ENCODE measurements at regions not wholly inside any gene's neighbourhood (a gene's known extent, or its start where the extent isn't known, plus 50 kb on each side); places are given as distances from the start of the nearest gene placed in this dataset.

GRCh38 chr10:113426181-113426877 is 126.5 kb upstream of the HABP2 start:
- no peaks in the 10 kb centered on the region for H3K4me1 ChIP-seq (ENCODE audit: control insufficient read depth in 2 of 2, insufficient read depth in 2 of 2, low read length in 2 of 2)
- H3K27ac ChIP-seq (ENCODE audit: low read depth in 1 of 2, low read length in 1 of 2) = no peak overlapping the region
- no peak overlapping the region for H3K4me3 ChIP-seq (ENCODE audit: low read length in 2 of 2)
- WGBS = 96% methylated on average over 8 of the region's 8 CpGs
- DNase-seq (ENCODE audit: low read depth in 6 of 9, low spot score in 9 of 9) = no peak
- no peaks in the 10 kb centered on the region for H3K36me3 ChIP-seq (ENCODE audit: control insufficient read depth in 2 of 2, insufficient read depth in 2 of 2, low read length in 1 of 2)
- no peaks in the 10 kb centered on the region for H3K9me3 ChIP-seq (ENCODE audit: control insufficient read depth in 2 of 2, insufficient read depth in 1 of 2, low read length in 1 of 2)
- H3K27me3 ChIP-seq (ENCODE audit: control insufficient read depth in 2 of 2, insufficient read depth in 1 of 2, low read length in 1 of 2) = no peaks in the 10 kb centered on the region

- WGBS = 95% methylated on average over 4 of the region's 4 CpGs
These were observed 125.6 kb upstream of the HABP2 start for GRCh38 chr10:113427236-113427735.

GRCh38 chr10:113427811-113428558 is 124.9 kb upstream of the HABP2 start:
- Histone ChIP-seq H3K4me3 (ENCODE audit: low read length in 2 of 2) (no peak overlapping the region), H3K27ac (ENCODE audit: low read depth in 1 of 2, low read length in 1 of 2) (no peak overlapping the region), H3K36me3 (ENCODE audit: control insufficient read depth in 2 of 2, insufficient read depth in 2 of 2, low read length in 1 of 2) (no peaks in the 10 kb centered on the region), H3K27me3 (ENCODE audit: control insufficient read depth in 2 of 2, insufficient read depth in 1 of 2, low read length in 1 of 2) (no peaks in the 10 kb centered on the region), H3K4me1 (ENCODE audit: control insufficient read depth in 2 of 2, insufficient read depth in 2 of 2, low read length in 2 of 2) (no peaks in the 10 kb centered on the region), H3K9me3 (ENCODE audit: control insufficient read depth in 2 of 2, insufficient read depth in 1 of 2, low read length in 1 of 2) (no peaks in the 10 kb centered on the region)
- DNase-seq (ENCODE audit: low read depth in 6 of 9, low spot score in 9 of 9) = no peak
- 97% methylated on average over 5 of the region's 5 CpGs for WGBS

More at GRCh38 chr10:113427236-113427735, 125.6 kb upstream of the HABP2 start:
- Histone ChIP-seq H3K27ac (ENCODE audit: low read depth in 1 of 2, low read length in 1 of 2) (no peak overlapping the region), H3K4me3 (ENCODE audit: low read length in 2 of 2) (no peak overlapping the region), H3K36me3 (ENCODE audit: control insufficient read depth in 2 of 2, insufficient read depth in 2 of 2, low read length in 1 of 2) (no peaks in the 10 kb centered on the region), H3K4me1 (ENCODE audit: control insufficient read depth in 2 of 2, insufficient read depth in 2 of 2, low read length in 2 of 2) (no peaks in the 10 kb centered on the region), H3K9me3 (ENCODE audit: control insufficient read depth in 2 of 2, insufficient read depth in 1 of 2, low read length in 1 of 2) (no peaks in the 10 kb centered on the region), H3K27me3 (ENCODE audit: control insufficient read depth in 2 of 2, insufficient read depth in 1 of 2, low read length in 1 of 2) (no peaks in the 10 kb centered on the region)
- no peak for DNase-seq (ENCODE audit: low read depth in 6 of 9, low spot score in 9 of 9)

DNA sequence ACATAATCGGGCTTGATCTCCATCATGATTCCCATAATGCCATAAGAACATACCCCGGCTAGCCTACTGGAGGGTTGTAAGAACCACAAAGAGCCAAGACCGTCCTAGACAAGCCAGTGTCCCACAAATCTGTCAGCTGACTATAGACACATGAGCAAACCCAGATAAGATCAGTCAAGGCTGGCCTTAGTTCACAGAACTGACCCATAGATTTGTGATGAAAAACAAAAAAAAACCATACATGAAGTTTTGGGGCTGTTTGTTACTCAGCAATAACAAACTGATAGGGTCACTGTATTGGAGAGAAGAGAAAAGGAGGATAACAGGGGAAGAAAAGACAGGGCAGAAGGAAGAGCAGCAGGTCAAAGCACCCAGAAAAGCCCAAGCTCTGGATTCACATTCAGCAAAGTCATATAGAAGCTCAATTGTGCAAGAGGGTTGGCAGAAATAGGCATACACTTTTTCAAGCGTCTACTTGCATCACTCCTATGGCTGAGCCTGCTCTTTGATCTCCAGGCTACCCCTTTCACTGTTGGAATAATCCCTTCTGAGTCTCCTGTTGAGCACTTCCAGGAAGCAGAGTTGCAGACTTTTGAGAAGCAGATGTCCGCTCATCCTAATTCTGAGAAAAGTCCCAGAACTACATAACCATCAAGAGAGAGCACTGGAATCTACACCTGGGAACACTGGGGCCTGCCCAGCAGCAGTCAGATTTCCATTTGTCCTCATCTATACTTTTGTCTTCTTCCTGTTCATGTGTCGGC is 122.0 kb upstream of the HABP2 start:
- DNase-seq (ENCODE audit: low read depth in 6 of 9, low spot score in 9 of 9) = no peak
- H3K4me1 ChIP-seq (ENCODE audit: control insufficient read depth in 2 of 2, insufficient read depth in 2 of 2, low read length in 2 of 2) = no peaks in the 10 kb centered on the region
- no peak overlapping the region for H3K27ac ChIP-seq (ENCODE audit: low read depth in 1 of 2, low read length in 1 of 2)
- no peaks in the 10 kb centered on the region for H3K27me3 ChIP-seq (ENCODE audit: control insufficient read depth in 2 of 2, insufficient read depth in 1 of 2, low read length in 1 of 2)
- H3K9me3 ChIP-seq (ENCODE audit: control insufficient read depth in 2 of 2, insufficient read depth in 1 of 2, low read length in 1 of 2) = no peaks in the 10 kb centered on the region
- H3K4me3 ChIP-seq (ENCODE audit: low read length in 2 of 2) = no peak overlapping the region
- 95% methylated on average over 6 of the region's 6 CpGs for whole genome bisulfite sequencing
- H3K36me3 ChIP-seq (ENCODE audit: control insufficient read depth in 2 of 2, insufficient read depth in 2 of 2, low read length in 1 of 2) = no peaks in the 10 kb centered on the region

DNA sequence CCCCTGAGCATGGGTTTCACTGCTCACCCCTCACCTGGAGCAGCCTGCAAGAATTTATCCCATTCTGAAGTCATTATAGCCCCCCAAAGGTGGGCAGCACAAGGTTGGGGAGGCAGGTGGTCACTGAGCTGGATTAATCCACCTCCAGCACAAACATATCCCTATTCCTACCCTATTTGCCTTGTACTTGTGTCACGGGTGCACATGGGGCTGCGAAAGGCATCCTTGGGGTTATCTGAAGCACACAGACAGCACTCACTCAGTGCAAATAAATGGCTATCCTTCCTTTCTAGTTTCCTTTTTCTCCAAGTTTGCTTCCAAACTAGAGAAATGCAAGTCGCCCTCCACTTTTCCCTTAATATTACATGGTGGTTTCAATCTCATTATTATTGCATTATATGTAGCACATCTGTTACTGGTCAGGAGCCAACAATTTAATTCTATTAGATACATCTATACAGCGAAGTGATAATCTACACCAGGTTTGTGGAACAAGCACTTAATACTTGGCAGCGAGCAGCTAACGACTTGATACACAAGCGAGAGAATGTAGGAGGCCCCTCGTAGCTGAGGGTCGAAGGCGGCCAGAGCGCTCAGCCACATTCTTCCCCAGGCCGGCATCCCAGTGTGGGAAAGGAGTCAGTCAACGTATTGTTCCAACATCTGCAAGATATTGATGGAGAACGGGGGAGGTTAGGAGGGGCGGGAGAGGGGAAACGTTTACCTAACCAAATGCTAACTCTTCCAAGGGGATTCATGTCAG is 121.3 kb upstream of the HABP2 start:
- H3K9me3 ChIP-seq (ENCODE audit: control insufficient read depth in 2 of 2, insufficient read depth in 1 of 2, low read length in 1 of 2) = no peaks in the 10 kb centered on the region
- no peak overlapping the region for H3K4me3 ChIP-seq (ENCODE audit: low read length in 2 of 2)
- H3K36me3 ChIP-seq (ENCODE audit: control insufficient read depth in 2 of 2, insufficient read depth in 2 of 2, low read length in 1 of 2) = no peaks in the 10 kb centered on the region
- WGBS = 92% methylated on average over 16 of the region's 16 CpGs
- no peak overlapping the region for H3K27ac ChIP-seq (ENCODE audit: low read depth in 1 of 2, low read length in 1 of 2)
- no peak for DNase-seq (ENCODE audit: low read depth in 6 of 9, low spot score in 9 of 9)
- no peaks in the 10 kb centered on the region for H3K4me1 ChIP-seq (ENCODE audit: control insufficient read depth in 2 of 2, insufficient read depth in 2 of 2, low read length in 2 of 2)
- no peaks in the 10 kb centered on the region for H3K27me3 ChIP-seq (ENCODE audit: control insufficient read depth in 2 of 2, insufficient read depth in 1 of 2, low read length in 1 of 2)

DNA sequence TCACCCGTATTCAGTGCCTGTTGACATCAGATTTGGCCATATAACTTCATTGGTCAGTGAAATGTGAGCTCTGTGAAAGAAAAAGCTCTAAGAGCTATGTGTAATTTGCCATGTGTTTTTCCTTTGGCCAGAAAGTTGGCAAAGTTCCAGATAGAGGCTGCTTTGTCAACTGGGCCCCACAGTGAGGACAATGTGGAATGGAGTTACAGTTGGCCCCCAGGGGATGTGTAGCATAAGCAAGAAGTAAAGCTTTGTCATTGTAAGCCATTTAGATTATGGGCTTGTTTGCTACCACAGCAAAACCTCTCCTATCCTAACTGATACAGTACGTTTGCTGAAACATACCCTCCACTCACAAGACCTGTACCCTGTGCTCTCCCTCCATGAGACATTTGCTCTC is 119.1 kb upstream of the HABP2 start:
- H3K4me3 ChIP-seq (ENCODE audit: low read length in 2 of 2) = no peak overlapping the region
- WGBS = over 99% methylated on average over 2 of the region's 2 CpGs
- no peak overlapping the region for H3K27ac ChIP-seq (ENCODE audit: low read depth in 1 of 2, low read length in 1 of 2)
- H3K4me1 ChIP-seq (ENCODE audit: control insufficient read depth in 2 of 2, insufficient read depth in 2 of 2, low read length in 2 of 2) = no peaks in the 10 kb centered on the region
- H3K9me3 ChIP-seq (ENCODE audit: control insufficient read depth in 2 of 2, insufficient read depth in 1 of 2, low read length in 1 of 2) = no peaks in the 10 kb centered on the region
- H3K36me3 ChIP-seq (ENCODE audit: control insufficient read depth in 2 of 2, insufficient read depth in 2 of 2, low read length in 1 of 2) = no peaks in the 10 kb centered on the region
- H3K27me3 ChIP-seq (ENCODE audit: control insufficient read depth in 2 of 2, insufficient read depth in 1 of 2, low read length in 1 of 2) = no peaks in the 10 kb centered on the region
- no peak for DNase-seq (ENCODE audit: low read depth in 6 of 9, low spot score in 9 of 9)

GRCh38 chr10:113434315-113434714 is 118.5 kb upstream of the HABP2 start:
- no peaks in the 10 kb centered on the region for H3K4me1 ChIP-seq (ENCODE audit: control insufficient read depth in 2 of 2, insufficient read depth in 2 of 2, low read length in 2 of 2)

DNA sequence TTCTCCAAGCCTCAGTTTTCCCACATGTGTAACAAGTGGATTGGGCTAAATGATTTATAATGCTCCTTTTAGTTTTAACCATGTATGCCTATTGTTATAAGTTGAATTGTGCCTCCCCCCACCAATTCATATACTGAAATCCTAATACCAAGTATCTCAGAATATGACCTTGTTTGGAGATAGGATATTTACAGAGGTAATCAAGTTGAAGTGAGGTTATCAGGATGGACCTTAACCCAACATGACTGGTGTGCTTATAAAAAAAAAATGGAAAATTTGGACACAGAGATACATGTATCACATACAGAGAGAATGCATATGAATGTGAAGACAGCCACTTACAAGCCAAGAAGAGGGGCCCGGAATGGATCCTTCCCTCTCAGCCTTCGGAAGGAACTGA is 117.9 kb upstream of the HABP2 start:
- H3K27ac ChIP-seq (ENCODE audit: low read depth in 1 of 2, low read length in 1 of 2) = no peak overlapping the region
- no peaks in the 10 kb centered on the region for H3K4me1 ChIP-seq (ENCODE audit: control insufficient read depth in 2 of 2, insufficient read depth in 2 of 2, low read length in 2 of 2)
- H3K36me3 ChIP-seq (ENCODE audit: control insufficient read depth in 2 of 2, insufficient read depth in 2 of 2, low read length in 1 of 2) = no peaks in the 10 kb centered on the region
- no peaks in the 10 kb centered on the region for H3K27me3 ChIP-seq (ENCODE audit: control insufficient read depth in 2 of 2, insufficient read depth in 1 of 2, low read length in 1 of 2)
- no peak for DNase-seq (ENCODE audit: low read depth in 6 of 9, low spot score in 9 of 9)
- no peak overlapping the region for H3K4me3 ChIP-seq (ENCODE audit: low read length in 2 of 2)
- WGBS = 98% methylated on average over 2 of the region's 2 CpGs
- H3K9me3 ChIP-seq (ENCODE audit: control insufficient read depth in 2 of 2, insufficient read depth in 1 of 2, low read length in 1 of 2) = no peaks in the 10 kb centered on the region

More at GRCh38 chr10:113434315-113434714, 118.5 kb upstream of the HABP2 start:
- Histone ChIP-seq H3K27me3 (ENCODE audit: control insufficient read depth in 2 of 2, insufficient read depth in 1 of 2, low read length in 1 of 2) (no peaks in the 10 kb centered on the region), H3K4me3 (ENCODE audit: low read length in 2 of 2) (no peak overlapping the region), H3K36me3 (ENCODE audit: control insufficient read depth in 2 of 2, insufficient read depth in 2 of 2, low read length in 1 of 2) (no peaks in the 10 kb centered on the region), H3K9me3 (ENCODE audit: control insufficient read depth in 2 of 2, insufficient read depth in 1 of 2, low read length in 1 of 2) (no peaks in the 10 kb centered on the region), H3K27ac (ENCODE audit: low read depth in 1 of 2, low read length in 1 of 2) (no peak overlapping the region)
- no peak for DNase-seq (ENCODE audit: low read depth in 6 of 9, low spot score in 9 of 9)
- WGBS = 93% methylated on average over 3 of the region's 3 CpGs
